Breast epithelium (tissue), 4 donors: ENCODE measurements at regions not wholly inside any gene's neighbourhood (a gene's known extent, or its start where the extent isn't known, plus 50 kb on each side); places are given as distances from the start of the nearest gene placed in this dataset.

ENCODE experiments used
- DNase-seq, 2 donors: peaks; one replicate each; pipeline ENCODE4 v3.0.0-alpha.2; 2019; ENCODE audit warnings: low spot score in 2 of 2
- H3K27ac ChIP-seq, 2 donors: fragments of 200-600 bp; sonication (generic) in 1 of 2; one replicate each; pipeline ENCODE4 v1.5.1; 2016 to 2019; ENCODE audit warnings: mild to moderate bottlenecking in 1 of 2
- H3K27me3 ChIP-seq, 2 donors: fragments of 200-600 bp; sonication (generic) in 1 of 2; one replicate each; pipeline versions ENCODE4 v1.5.1 to v1.6.0; 2017 to 2019; ENCODE audit warnings: control low read depth in 1 of 2, mild to moderate bottlenecking in 1 of 2
- H3K36me3 ChIP-seq: fragments of 200-600 bp; one replicate; pipeline ENCODE4 v1.5.1; 2019
- H3K4me1 ChIP-seq, 2 donors: fragments of 200-600 bp; sonication (generic); one replicate each; pipeline ENCODE4 v1.5.1; 2016 to 2019; ENCODE audit warnings: control low read depth in 1 of 2
- H3K4me3 ChIP-seq, 3 donors: fragments of 200-600 bp; sonication (generic); 1 replicate in 2 of 3; 2 replicates in 1 of 3; pipeline ENCODE4 v1.5.1; 2016 to 2019; ENCODE audit warnings: mild to moderate bottlenecking in 3 of 3, moderate library complexity in 2 of 3
- H3K9me3 ChIP-seq, 2 donors: fragments of 200-600 bp; sonication (generic) in 1 of 2; one replicate each; pipeline ENCODE4 v1.5.1; 2016 to 2019; ENCODE audit warnings: control low read depth in 1 of 2
- POLR2A ChIP-seq: fragments of 450-650 bp; IDR thresholded peaks from one replicate; pipeline ENCODE4 v1.6.1; 2016; ENCODE audit warnings: antibody characterized with exemption, mild to moderate bottlenecking, moderate library complexity
- POLR2AphosphoS5 ChIP-seq, 3 donors: sonication (generic); formaldehyde crosslinking; IDR thresholded peaks; one replicate each; pipeline ENCODE4 v1.6.1; 2017; ENCODE audit warnings: antibody characterized with exemption in 3 of 3
- intact Hi-C: fragments of 100-400 bp; cut with DNase I; formaldehyde crosslinking; loops from one replicate; pipeline ENCODE4 v1.15.1; 2023; ENCODE audit warnings: low total_unique reads
- TF ChIP-seq, protein P1 (sequence below), 3 donors: fragments of 450-650 bp; IDR thresholded peaks; one replicate each; pipeline ENCODE4 v1.5.1; 2016 to 2017; ENCODE audit warnings: antibody characterized with exemption in 3 of 3, mild to moderate bottlenecking in 3 of 3, moderate library complexity in 3 of 3

DNA sequence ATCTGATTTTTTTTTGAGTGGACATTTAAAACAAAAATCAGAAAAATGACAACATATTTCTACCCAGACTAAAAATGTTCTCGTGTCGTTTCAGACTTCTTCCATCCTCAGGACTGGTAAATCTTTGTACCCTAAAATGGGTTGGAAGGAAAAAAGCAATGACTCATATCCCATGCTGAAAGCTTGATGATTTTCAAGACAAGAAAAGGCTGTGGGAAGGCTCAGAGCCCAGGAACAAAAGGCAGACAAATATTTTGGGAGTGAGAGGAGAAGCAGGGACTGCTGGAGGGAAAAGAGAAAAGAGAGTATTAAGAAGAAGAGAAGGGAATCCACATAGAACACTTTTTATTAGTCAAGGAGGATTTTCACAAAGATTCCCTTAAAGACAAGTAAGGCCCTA is 77.1 kb upstream of the CTAGE1 start:
- H3K4me1 ChIP-seq: no peaks in the 10 kb centered on the region
- no peaks in the 10 kb centered on the region for H3K36me3 ChIP-seq
- no peak overlapping the region for H3K27ac ChIP-seq
- no peak for TF ChIP-seq POLR2A
- TF ChIP-seq, protein P1, sequence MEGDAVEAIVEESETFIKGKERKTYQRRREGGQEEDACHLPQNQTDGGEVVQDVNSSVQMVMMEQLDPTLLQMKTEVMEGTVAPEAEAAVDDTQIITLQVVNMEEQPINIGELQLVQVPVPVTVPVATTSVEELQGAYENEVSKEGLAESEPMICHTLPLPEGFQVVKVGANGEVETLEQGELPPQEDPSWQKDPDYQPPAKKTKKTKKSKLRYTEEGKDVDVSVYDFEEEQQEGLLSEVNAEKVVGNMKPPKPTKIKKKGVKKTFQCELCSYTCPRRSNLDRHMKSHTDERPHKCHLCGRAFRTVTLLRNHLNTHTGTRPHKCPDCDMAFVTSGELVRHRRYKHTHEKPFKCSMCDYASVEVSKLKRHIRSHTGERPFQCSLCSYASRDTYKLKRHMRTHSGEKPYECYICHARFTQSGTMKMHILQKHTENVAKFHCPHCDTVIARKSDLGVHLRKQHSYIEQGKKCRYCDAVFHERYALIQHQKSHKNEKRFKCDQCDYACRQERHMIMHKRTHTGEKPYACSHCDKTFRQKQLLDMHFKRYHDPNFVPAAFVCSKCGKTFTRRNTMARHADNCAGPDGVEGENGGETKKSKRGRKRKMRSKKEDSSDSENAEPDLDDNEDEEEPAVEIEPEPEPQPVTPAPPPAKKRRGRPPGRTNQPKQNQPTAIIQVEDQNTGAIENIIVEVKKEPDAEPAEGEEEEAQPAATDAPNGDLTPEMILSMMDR (IDR thresholded peaks at IDR 0.05): no peak
- no peak for TF ChIP-seq POLR2AphosphoS5 (IDR thresholded peaks at IDR 0.05)
- no peak for DNase-seq
- no peak overlapping the region for H3K4me3 ChIP-seq
- no peaks in the 10 kb centered on the region for H3K9me3 ChIP-seq
- intact Hi-C loops: no loop called here
- no peaks in the 10 kb centered on the region for H3K27me3 ChIP-seq

DNA sequence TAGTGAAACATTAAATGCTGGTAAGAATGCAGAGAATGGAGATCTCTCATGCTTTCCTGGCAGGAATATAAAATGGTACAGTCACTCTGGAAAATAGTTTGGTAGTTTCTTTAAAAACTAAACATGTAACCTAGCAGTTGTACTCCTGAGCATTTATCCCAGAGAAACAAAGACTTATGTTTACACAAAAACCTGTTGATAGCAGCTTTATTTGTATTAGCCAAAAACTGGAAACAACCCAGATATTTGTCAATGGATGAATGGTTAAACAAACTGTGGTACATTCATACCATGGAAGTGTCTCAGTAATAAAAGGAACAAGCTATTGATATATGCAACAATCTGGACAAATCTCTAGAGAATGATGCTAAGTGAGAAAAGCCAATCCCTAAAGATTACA is 81.7 kb upstream of the CTAGE1 start:
- H3K27ac ChIP-seq: no peak overlapping the region
- intact Hi-C loops: no loop called here
- no peak for TF ChIP-seq POLR2A
- TF ChIP-seq, protein P1 (IDR thresholded peaks at IDR 0.05): no peak
- TF ChIP-seq POLR2AphosphoS5 (IDR thresholded peaks at IDR 0.05): no peak

DNA sequence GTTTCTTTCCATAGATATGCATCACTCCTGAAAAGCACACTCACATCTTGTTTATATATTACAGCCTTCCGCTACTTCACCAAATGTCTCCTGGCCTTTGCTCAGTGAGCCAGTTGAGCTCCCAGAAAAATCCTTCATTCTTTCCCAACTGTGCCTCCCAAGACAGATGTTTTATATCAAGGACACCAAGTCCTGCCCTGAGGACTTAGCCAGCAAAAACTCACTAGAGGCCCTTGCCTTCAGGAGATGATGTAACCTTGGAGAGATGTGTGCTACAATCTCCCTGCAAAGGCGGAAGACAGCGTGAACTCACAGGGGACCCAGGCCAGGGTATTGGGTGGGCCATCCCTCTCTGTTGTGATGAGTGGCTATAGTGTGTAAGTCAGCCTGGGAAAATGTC is 86.1 kb upstream of the CTAGE1 start:
- TF ChIP-seq POLR2AphosphoS5 (IDR thresholded peaks at IDR 0.05) (peak in 1 of 3 donors; percentile 48), POLR2A (no peak)
- TF ChIP-seq, protein P1 (IDR thresholded peaks at IDR 0.05): no peak
- no peak for DNase-seq
- Histone ChIP-seq H3K27ac (no peak overlapping the region), H3K36me3 (no peaks in the 10 kb centered on the region), H3K4me3 (no peak overlapping the region), H3K4me1 (no peaks in the 10 kb centered on the region), H3K27me3 (no peaks in the 10 kb centered on the region), H3K9me3 (no peaks in the 10 kb centered on the region)
- intact Hi-C loops: no loop called here

More for the DNA sequence above, 81.7 kb upstream of the CTAGE1 start:
- Histone ChIP-seq H3K4me3 (no peak overlapping the region), H3K36me3 (no peaks in the 10 kb centered on the region), H3K9me3 (no peaks in the 10 kb centered on the region), H3K27me3 (no peaks in the 10 kb centered on the region), H3K4me1 (no peaks in the 10 kb centered on the region)
- no peak for DNase-seq

DNA sequence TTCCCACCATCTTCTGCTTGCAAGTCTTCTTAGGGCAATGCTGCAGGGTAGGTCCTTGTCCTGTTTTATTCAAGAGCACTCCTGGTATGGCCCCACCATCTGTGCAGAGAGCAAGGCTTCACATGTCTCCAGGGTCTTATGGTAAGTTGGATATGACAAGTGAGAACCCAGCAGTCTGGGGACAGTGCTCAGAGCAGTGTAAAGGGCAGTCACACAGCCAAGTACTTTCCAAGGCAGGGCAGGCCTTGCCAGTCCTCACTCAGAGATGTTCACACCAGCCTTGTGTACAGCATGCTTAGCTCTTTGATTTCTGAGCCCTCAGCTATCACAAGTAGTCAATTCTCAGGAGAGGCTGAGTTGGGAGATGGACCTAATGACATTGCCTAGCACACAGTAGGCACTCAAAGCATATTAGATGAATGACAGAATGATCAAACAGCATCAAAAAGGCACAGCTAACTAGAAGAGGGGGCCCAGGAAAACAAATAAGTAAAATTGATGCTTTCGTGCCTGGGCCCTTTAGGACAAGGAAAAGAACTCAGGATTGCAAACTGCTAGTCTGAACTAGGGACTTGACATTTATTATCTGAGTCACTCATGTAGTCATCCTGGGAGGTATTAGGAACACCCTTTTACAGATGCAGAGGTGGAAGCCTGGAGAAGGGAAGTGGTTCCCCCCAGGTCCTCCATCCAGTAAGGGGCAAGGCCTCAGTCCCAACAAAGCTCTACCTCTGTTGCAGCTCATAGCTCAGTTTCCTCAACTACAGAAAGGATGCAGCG is 86.7 kb upstream of the CTAGE1 start:
- no peak for TF ChIP-seq POLR2A
- no peak for TF ChIP-seq POLR2AphosphoS5 (IDR thresholded peaks at IDR 0.05)
- TF ChIP-seq, protein P1 (IDR thresholded peaks at IDR 0.05): no peak
- Histone ChIP-seq H3K9me3 (no peaks in the 10 kb centered on the region), H3K27me3 (no peaks in the 10 kb centered on the region), H3K27ac (no peak overlapping the region), H3K36me3 (no peaks in the 10 kb centered on the region), H3K4me1 (no peaks in the 10 kb centered on the region), H3K4me3 (no peak overlapping the region)
- DNase-seq: no peak
- intact Hi-C loops: no loop called here

DNA sequence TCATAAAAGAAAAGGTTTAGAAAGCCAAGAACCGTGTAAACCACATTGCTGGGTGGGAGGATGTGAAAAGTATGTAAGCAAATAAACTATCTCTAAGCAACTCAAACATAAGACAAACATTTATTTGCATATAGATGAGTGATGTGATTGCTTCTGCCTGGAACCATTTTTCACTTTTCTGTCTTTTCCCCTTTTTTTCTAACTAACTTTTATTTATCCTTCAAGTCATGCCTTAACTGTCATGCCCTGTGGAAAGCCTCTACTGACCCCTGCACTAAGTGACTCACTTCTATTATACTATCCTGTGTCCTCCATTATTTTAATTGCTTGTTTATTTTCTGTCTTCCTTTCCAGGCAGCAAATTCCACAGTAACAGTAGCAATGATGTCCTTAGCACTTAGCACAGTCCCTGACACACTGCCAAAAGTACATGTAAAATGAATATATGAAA is 87.5 kb upstream of the CTAGE1 start:
- H3K9me3 ChIP-seq: no peaks in the 10 kb centered on the region
- H3K27ac ChIP-seq: no peak overlapping the region
- no peaks in the 10 kb centered on the region for H3K27me3 ChIP-seq
- H3K4me3 ChIP-seq: no peak overlapping the region
- TF ChIP-seq POLR2AphosphoS5 (IDR thresholded peaks at IDR 0.05): no peak
- TF ChIP-seq, protein P1 (IDR thresholded peaks at IDR 0.05): no peak
- TF ChIP-seq POLR2A: no peak
- no peak for DNase-seq
- intact Hi-C loops: no loop called here
- no peaks in the 10 kb centered on the region for H3K4me1 ChIP-seq
- H3K36me3 ChIP-seq: no peaks in the 10 kb centered on the region
